SK-N-SH (cell line): ENCODE measurements at regions not wholly inside any gene's neighbourhood (a gene's known extent, or its start where the extent isn't known, plus 50 kb on each side); places are given as distances from the start of the nearest gene placed in this dataset.

Source experiments
- CTCF ChIA-PET: fragments of 300-600, 350-600 bp; formaldehyde crosslinking; extraction: SDS; loops from one replicate; lab custom pipeline; 2021; lab: Yijun Ruan, JAX
- POLR2A ChIA-PET: fragments of 350-600 bp; sonication (Branson Sonifier 250); formaldehyde crosslinking; extraction: SDS; loops from one replicate; lab custom pipeline; 2020; ENCODE audit warnings: antibody characterized with exemption, inconsistent platforms; lab: Yijun Ruan, JAX
- DNase-seq: peaks from one replicate; pipeline ENCODE4 v3.0.0; 2012
- H2AFZ ChIP-seq: fragments of 200-600 bp; sonication (generic); 2 replicates; pipeline ENCODE4 v1.8.1; 2016; ENCODE audit warnings: antibody characterized with exemption, mild to moderate bottlenecking, low read depth
- H3F3A ChIP-seq: fragments of 200-600 bp; sonication (generic); replicated peaks from 2 replicates; pipeline ENCODE3; 2016; ENCODE audit warnings: antibody characterized with exemption, mild to moderate bottlenecking; ENCODE audit not compliant: insufficient read depth
- H3K27ac ChIP-seq, 2 experiments: fragments of 200-500 bp in 1 of 2; fragments of 200-600 bp in 1 of 2; sonication (Bioruptor generic) in 1 of 2; sonication (generic), shearing (Covaris generic) in 1 of 2; 2 replicates each; pipeline versions ENCODE4 v1.5.1 to v1.6.1; 2014 to 2016; ENCODE audit warnings: low read depth in 2 of 2, inconsistent platforms in 1 of 2, low read length in 1 of 2, mild to moderate bottlenecking in 1 of 2, mixed read lengths in 1 of 2
- H3K27me3 ChIP-seq: fragments of 200-600 bp; sonication (generic), shearing (Covaris generic); 2 replicates; pipeline ENCODE4 v1.6.1; 2016; ENCODE audit warnings: mixed run types; ENCODE audit not compliant: insufficient read depth
- H3K36me3 ChIP-seq, 2 experiments: fragments of 200-500 bp in 1 of 2; fragments of 200-600 bp in 1 of 2; sonication (Bioruptor generic) in 1 of 2; sonication (generic) in 1 of 2; replicated peaks in 1 of 2; 2 replicates each; pipeline versions ENCODE3 to v1.5.1; 2014 to 2016; ENCODE audit warnings: low read length in 1 of 2, mild to moderate bottlenecking in 1 of 2; ENCODE audit not compliant: insufficient read depth in 2 of 2, control insufficient read depth in 1 of 2
- H3K4me1 ChIP-seq, 2 experiments: fragments of 200-500 bp in 1 of 2; fragments of 200-600 bp in 1 of 2; sonication (Bioruptor generic) in 1 of 2; sonication (generic), shearing (Covaris generic) in 1 of 2; 2 replicates each; pipeline versions ENCODE4 v1.5.1 to v1.6.1; 2014 to 2016; ENCODE audit warnings: low read depth in 1 of 2, low read length in 1 of 2, mixed run types in 1 of 2; ENCODE audit not compliant: insufficient read depth in 2 of 2, control insufficient read depth in 1 of 2
- H3K4me2 ChIP-seq: fragments of 200-600 bp; sonication (generic), shearing (Covaris generic); 2 replicates; pipeline ENCODE4 v1.6.1; 2017; ENCODE audit warnings: mixed run types
- H3K4me3 ChIP-seq, 2 experiments: fragments of 200-500 bp in 1 of 2; fragments of 200-600 bp in 1 of 2; sonication (Bioruptor generic) in 1 of 2; sonication (generic), shearing (Covaris generic) in 1 of 2; 2 replicates each; pipeline versions ENCODE4 v1.5.1 to v1.8.1; 2014 to 2016; ENCODE audit warnings: low read depth in 2 of 2, inconsistent platforms in 1 of 2, low read length in 1 of 2, mild to moderate bottlenecking in 1 of 2, mixed read lengths in 1 of 2, moderate library complexity in 1 of 2
- H3K79me2 ChIP-seq: fragments of 200-600 bp; sonication (generic); 2 replicates; pipeline ENCODE4 v1.8.1; 2017; ENCODE audit warnings: mild to moderate bottlenecking; ENCODE audit not compliant: insufficient read depth
- H3K9ac ChIP-seq: fragments of 200-600 bp; sonication (generic); 2 replicates; pipeline ENCODE4 v1.6.1; 2017; ENCODE audit warnings: mixed run types
- H3K9me2 ChIP-seq: fragments of 200-600 bp; sonication (generic); 2 replicates; pipeline ENCODE4 v1.6.1; 2017; ENCODE audit warnings: mixed run types
- H3K9me3 ChIP-seq: fragments of 200-600 bp; sonication (generic); 2 replicates; pipeline ENCODE4 v1.6.1; 2017; ENCODE audit warnings: mixed run types, mild to moderate bottlenecking, moderate library complexity
- H4K20me1 ChIP-seq: fragments of 200-600 bp; sonication (generic); 2 replicates; pipeline ENCODE4 v1.6.1; 2017; ENCODE audit warnings: mild to moderate bottlenecking, mixed run types; ENCODE audit not compliant: insufficient read depth
- EP300 ChIP-seq, 2 experiments: IDR thresholded peaks; 2 replicates each; pipeline versions ENCODE4 v1.4.0 to v1.6.1; 2012; ENCODE audit warnings: borderline replicate concordance in 1 of 2, low read depth in 1 of 2, low read length in 1 of 2
- EZH2phosphoT487 ChIP-seq: fragments of 200-600 bp; sonication (generic); IDR thresholded peaks from 2 replicates; pipeline ENCODE4 v1.6.1; 2017; ENCODE audit warnings: low read depth, mixed run types, mild to moderate bottlenecking, antibody characterized with exemption, moderate library complexity, borderline replicate concordance
- FOSL2 ChIP-seq: IDR thresholded peaks from 2 replicates; pipeline ENCODE4 v1.4.0; 2012; ENCODE audit warnings: low read depth, mild to moderate bottlenecking, moderate library complexity, borderline replicate concordance
- FOXJ3 ChIP-seq: sonication (generic); formaldehyde crosslinking; IDR thresholded peaks from 2 replicates; pipeline ENCODE4 v1.5.1; 2020; ENCODE audit warnings: mild to moderate bottlenecking, missing genetic modification reagents
- MEF2A ChIP-seq: IDR thresholded peaks from 2 replicates; pipeline ENCODE4 v1.4.0; 2012; ENCODE audit warnings: low read depth, borderline replicate concordance
- NRF1 ChIP-seq: IDR thresholded peaks from 2 replicates; pipeline ENCODE4 v1.6.1; 2012; ENCODE audit warnings: low read depth, mild to moderate bottlenecking, low read length
- POLR2AphosphoS5 ChIP-seq: IDR thresholded peaks from 2 replicates; pipeline ENCODE4 v1.6.1; 2012; ENCODE audit warnings: low read depth, low read length
- RAD21 ChIP-seq: IDR thresholded peaks from 2 replicates; pipeline ENCODE4 v1.6.1; 2012; ENCODE audit warnings: mild to moderate bottlenecking, low read length
- RCOR1 ChIP-seq: fragments of 150-350 bp; IDR thresholded peaks from 2 replicates; pipeline ENCODE4 v1.6.1; 2017; ENCODE audit warnings: antibody characterized with exemption, low read length
- REST ChIP-seq: IDR thresholded peaks from 2 replicates; pipeline ENCODE4 v1.6.1; 2012; ENCODE audit warnings: mild to moderate bottlenecking, low read depth, low read length, moderate library complexity
- SMC3 ChIP-seq: IDR thresholded peaks from 2 replicates; pipeline ENCODE4 v1.6.1; 2012; ENCODE audit warnings: low read depth, low read length, improper control_type of control experiment
- TCF12 ChIP-seq: IDR thresholded peaks from 2 replicates; pipeline ENCODE4 v1.4.0; 2012
- YY1 ChIP-seq: IDR thresholded peaks from 2 replicates; pipeline ENCODE4 v1.4.0; 2012; ENCODE audit warnings: low read depth, mild to moderate bottlenecking
- WGBS: methylation state at CpG from one replicate; pipeline ENCODE4 v1.1.6; 2017; ENCODE audit warnings: low lambda C conversion rate; 5-methylcytosine and 5-hydroxymethylcytosine counted together
- TF ChIP-seq, protein P1 (sequence below): fragments of 200-600 bp; sonication (generic); IDR thresholded peaks from 2 replicates; pipeline ENCODE4 v1.6.1; 2017; ENCODE audit warnings: antibody characterized with exemption, mild to moderate bottlenecking, moderate library complexity

GRCh38 chr1:88566615-88567387 lies 117.3 kb upstream of the PKN2 start:
- Histone ChIP-seq H4K20me1 (no peaks in the 10 kb centered on the region), H3K9me3 (no peaks in the 10 kb centered on the region), H3K4me3 (no peak overlapping the region), H3F3A (no peaks in the 10 kb centered on the region)
- no peak for DNase-seq
- TF ChIP-seq REST (no peak), NRF1 (no peak), FOXJ3 (no peak), SMC3 (no peak), EZH2phosphoT487 (no peak), FOSL2 (no peak), POLR2AphosphoS5 (no peak), RCOR1 (no peak), RAD21 (no peak), YY1 (no peak), MEF2A (no peak), EP300 (IDR thresholded peaks at IDR 0.05; ENCODE audit: borderline replicate concordance in 1 of 2, low read depth in 1 of 2, low read length in 1 of 2) (no peak), TCF12 (no peak)
- TF ChIP-seq, protein P1, sequence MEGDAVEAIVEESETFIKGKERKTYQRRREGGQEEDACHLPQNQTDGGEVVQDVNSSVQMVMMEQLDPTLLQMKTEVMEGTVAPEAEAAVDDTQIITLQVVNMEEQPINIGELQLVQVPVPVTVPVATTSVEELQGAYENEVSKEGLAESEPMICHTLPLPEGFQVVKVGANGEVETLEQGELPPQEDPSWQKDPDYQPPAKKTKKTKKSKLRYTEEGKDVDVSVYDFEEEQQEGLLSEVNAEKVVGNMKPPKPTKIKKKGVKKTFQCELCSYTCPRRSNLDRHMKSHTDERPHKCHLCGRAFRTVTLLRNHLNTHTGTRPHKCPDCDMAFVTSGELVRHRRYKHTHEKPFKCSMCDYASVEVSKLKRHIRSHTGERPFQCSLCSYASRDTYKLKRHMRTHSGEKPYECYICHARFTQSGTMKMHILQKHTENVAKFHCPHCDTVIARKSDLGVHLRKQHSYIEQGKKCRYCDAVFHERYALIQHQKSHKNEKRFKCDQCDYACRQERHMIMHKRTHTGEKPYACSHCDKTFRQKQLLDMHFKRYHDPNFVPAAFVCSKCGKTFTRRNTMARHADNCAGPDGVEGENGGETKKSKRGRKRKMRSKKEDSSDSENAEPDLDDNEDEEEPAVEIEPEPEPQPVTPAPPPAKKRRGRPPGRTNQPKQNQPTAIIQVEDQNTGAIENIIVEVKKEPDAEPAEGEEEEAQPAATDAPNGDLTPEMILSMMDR = no peak
- TF ChIP-seq, all 33 proteins: peak for 0
- CTCF ChIA-PET = no interaction called here
- H3K4me1 ChIP-seq = no peaks in the 10 kb centered on the region
- WGBS = 29% methylated on average over 9 of the region's 9 CpGs
- H3K36me3 ChIP-seq = no peaks in the 10 kb centered on the region
- H3K27me3 ChIP-seq = peaks cover 16% of the 10 kb centered on the region; the same call in 1 of the 2 replicates
- no peak overlapping the region for H2AFZ ChIP-seq
- no peak overlapping the region for H3K9ac ChIP-seq
- H3K9me2 ChIP-seq = no peaks in the 10 kb centered on the region
- POLR2A ChIA-PET = no interaction called here
- no peak overlapping the region for H3K27ac ChIP-seq
- H3K4me2 ChIP-seq = no peak overlapping the region
- H3K79me2 ChIP-seq = no peaks in the 10 kb centered on the region
